ENCODE measurements at regions not wholly inside any gene's neighbourhood (a gene's known extent, or its start where the extent isn't known, plus 50 kb on each side); places are given as distances from the start of the nearest gene placed in this dataset.

- TF ChIP-seq PKNOX1 (IDR thresholded peaks at IDR 0.05), result no peak
These were observed 241.4 kb downstream of the EPHA7 start (continued) for GRCh38 chr6:93177918-93178317.

- ChIA-PET RAD21 (ENCODE audit: unreplicated experiment) (interaction anchor here (1.2 to 3.5 kb wide), 3 partner anchors 8 to 37 kb away, joined by 3 to 21 read pairs (median 17); no protein-coding TSS in a partner anchor), SMC1A (ENCODE audit: uncharacterized antibody, unreplicated experiment) (interaction anchor here (0.9 to 2.5 kb wide), 5 partner anchors 8 to 45 kb away, joined by 3 to 12 read pairs (median 7); no protein-coding TSS in a partner anchor)
- BruUV-seq (replicated peaks), result no TSS peak
These were observed 241.9 kb downstream of the EPHA7 start for GRCh38 chr6:93177438-93177837.

GRCh38 chr6:93176070-93176469, 243.3 kb downstream of the EPHA7 start:
- H3K4me3 ChIP-seq, result no peak overlapping the region
- in situ Hi-C loops (cut with MboI), result no loop called here
- SMC1A ChIA-PET (ENCODE audit: uncharacterized antibody, unreplicated experiment), result interaction anchor here (0.7 to 2.5 kb wide), 9 partner anchors 9 to 53 kb away, joined by 3 to 12 read pairs (median 4); no protein-coding TSS in a partner anchor
- no TSS peak for BruUV-seq (replicated peaks)
- RAD21 ChIA-PET (ENCODE audit: unreplicated experiment), result interaction anchor here (1.0 to 3.5 kb wide), 4 partner anchors 10 to 42 kb away, joined by 3 to 21 read pairs (median 10); no protein-coding TSS in a partner anchor
- intact Hi-C loops (cut with micrococcal nuclease; ENCODE audit: unreplicated experiment), result no loop called here
- H3K9me3 ChIP-seq (replicated peaks; ENCODE audit: control insufficient read depth, insufficient read depth, low read length), result no peaks in the 10 kb centered on the region
- H3K9ac ChIP-seq (ENCODE audit: control insufficient read depth, insufficient read depth, low read length), result no peak overlapping the region
- H3K4me1 ChIP-seq (ENCODE audit: control insufficient read depth, insufficient read depth, low read length), result no peaks in the 10 kb centered on the region
- CTCF ChIA-PET, result interaction anchor here (0.7 to 1.3 kb wide), 2 partner anchors 11 to 12 kb away, joined by 3 read pairs; no protein-coding TSS in a partner anchor
- H3K27ac ChIP-seq (ENCODE audit: control insufficient read depth, insufficient read depth), result no peak overlapping the region
- DNase-seq (ENCODE audit: low read depth, low spot score), result peak; percentile 19
- peak; percentile 94 for ATAC-seq
- POLR2A ChIA-PET, result interaction anchor here (1.4 to 1.8 kb wide), 2 partner anchors 32 to 36 kb away, joined by 3 to 4 read pairs; no protein-coding TSS in a partner anchor
- no peaks in the 10 kb centered on the region for H3K36me3 ChIP-seq (ENCODE audit: control insufficient read depth in 2 of 2, insufficient read depth in 2 of 2, low read length in 1 of 2)
- H3K4me2 ChIP-seq (ENCODE audit: control insufficient read depth, insufficient read depth), result no peak overlapping the region
- H3K27me3 ChIP-seq (replicated peaks in 1 of 2; ENCODE audit: control insufficient read depth in 2 of 2, insufficient read depth in 2 of 2, low read length in 1 of 2), result no peaks in the 10 kb centered on the region
- no peak for FAIRE-seq
- no peaks in the 10 kb centered on the region for H4K20me1 ChIP-seq (ENCODE audit: control insufficient read depth, insufficient read depth)
- no peaks in the 10 kb centered on the region for H3K79me2 ChIP-seq (ENCODE audit: control insufficient read depth, insufficient read depth, low read length)
- no peak overlapping the region for H2AFZ ChIP-seq (ENCODE audit: control insufficient read depth, low read depth, low read length)
- WGBS (ENCODE audit: insufficient coverage, insufficient replicate concordance, low lambda C conversion rate, missing lambda C conversion rate), result 0% methylated on average over 1 of the region's 1 CpG
- TF ChIP-seq PKNOX1 (IDR thresholded peaks at IDR 0.05) (peak; percentile 81), RELB (IDR thresholded peaks at IDR 0.05; ENCODE audit: low read depth) (0 out of 2 replicates have a peak, but pooled peaks have one; percentile 2), NFYB (IDR thresholded peaks at IDR 0.05; ENCODE audit: insufficient read depth, low read depth, low read length) (no peak), ZSCAN29 (IDR thresholded peaks at IDR 0.05) (no peak), USF2 (IDR thresholded peaks at IDR 0.05; ENCODE audit: borderline replicate concordance, low read depth, low read length) (no peak), SPI1 (IDR thresholded peaks at IDR 0.05; ENCODE audit: borderline replicate concordance, insufficient read depth, low read depth, low read length) (peak; percentile 84), BMI1 (IDR thresholded peaks at IDR 0.05; ENCODE audit: borderline replicate concordance) (no peak)

More at GRCh38 chr6:93177438-93177837, 241.9 kb downstream of the EPHA7 start:
- Histone ChIP-seq H3K4me3 (no peak overlapping the region), H3K4me2 (ENCODE audit: control insufficient read depth, insufficient read depth) (no peak overlapping the region), H3K9ac (ENCODE audit: control insufficient read depth, insufficient read depth, low read length) (no peak overlapping the region), H3K27me3 (replicated peaks in 1 of 2; ENCODE audit: control insufficient read depth in 2 of 2, insufficient read depth in 2 of 2, low read length in 1 of 2) (no peaks in the 10 kb centered on the region), H3K36me3 (ENCODE audit: control insufficient read depth in 2 of 2, insufficient read depth in 2 of 2, low read length in 1 of 2) (no peaks in the 10 kb centered on the region), H4K20me1 (ENCODE audit: control insufficient read depth, insufficient read depth) (no peaks in the 10 kb centered on the region), H3K9me3 (replicated peaks; ENCODE audit: control insufficient read depth, insufficient read depth, low read length) (no peaks in the 10 kb centered on the region), H3K79me2 (ENCODE audit: control insufficient read depth, insufficient read depth, low read length) (no peaks in the 10 kb centered on the region), H2AFZ (ENCODE audit: control insufficient read depth, low read depth, low read length) (no peak overlapping the region), H3K27ac (ENCODE audit: control insufficient read depth, insufficient read depth) (no peak overlapping the region), H3K4me1 (ENCODE audit: control insufficient read depth, insufficient read depth, low read length) (no peaks in the 10 kb centered on the region)
- 14% methylated on average over 3 of the region's 3 CpGs for WGBS (ENCODE audit: insufficient coverage, insufficient replicate concordance, low lambda C conversion rate, missing lambda C conversion rate)
- intact Hi-C loops (cut with micrococcal nuclease; ENCODE audit: unreplicated experiment), result no loop called here
- DNase-seq (ENCODE audit: low read depth, low spot score), result no peak
- FAIRE-seq, result no peak
- in situ Hi-C loops (cut with MboI), result no loop called here
- CTCF ChIA-PET, result interaction anchor here (1.0 to 1.8 kb wide), 4 partner anchors 8 to 38 kb away, joined by 4 to 5 read pairs (median 5); no protein-coding TSS in a partner anchor
- peak; percentile 65 for ATAC-seq
- no peak for TF ChIP-seq NR2C2 (IDR thresholded peaks at IDR 0.05; ENCODE audit: borderline replicate concordance, control insufficient read depth, insufficient read length, low read depth)
- POLR2A ChIA-PET, result interaction anchor here (1.4 kb wide), 1 partner anchor 37 kb away, joined by 3 read pairs; no protein-coding TSS in a partner anchor

Data from GM12878 (cell line).